ENCODE measurements at regions not wholly inside any gene's neighbourhood (a gene's known extent, or its start where the extent isn't known, plus 50 kb on each side); places are given as distances from the start of the nearest gene placed in this dataset.

- TF ChIP-seq CTCF (conservative IDR thresholded peaks at IDR 0.05) (no peak), ZFX (IDR thresholded peaks at IDR 0.05) (no peak)
Observed at GRCh38 chr6:80676386-80676785, 569.9 kb downstream of the BCKDHB start.
